ENCODE measurements at regions not wholly inside any gene's neighbourhood (a gene's known extent, or its start where the extent isn't known, plus 50 kb on each side); places are given as distances from the start of the nearest gene placed in this dataset.

DNA sequence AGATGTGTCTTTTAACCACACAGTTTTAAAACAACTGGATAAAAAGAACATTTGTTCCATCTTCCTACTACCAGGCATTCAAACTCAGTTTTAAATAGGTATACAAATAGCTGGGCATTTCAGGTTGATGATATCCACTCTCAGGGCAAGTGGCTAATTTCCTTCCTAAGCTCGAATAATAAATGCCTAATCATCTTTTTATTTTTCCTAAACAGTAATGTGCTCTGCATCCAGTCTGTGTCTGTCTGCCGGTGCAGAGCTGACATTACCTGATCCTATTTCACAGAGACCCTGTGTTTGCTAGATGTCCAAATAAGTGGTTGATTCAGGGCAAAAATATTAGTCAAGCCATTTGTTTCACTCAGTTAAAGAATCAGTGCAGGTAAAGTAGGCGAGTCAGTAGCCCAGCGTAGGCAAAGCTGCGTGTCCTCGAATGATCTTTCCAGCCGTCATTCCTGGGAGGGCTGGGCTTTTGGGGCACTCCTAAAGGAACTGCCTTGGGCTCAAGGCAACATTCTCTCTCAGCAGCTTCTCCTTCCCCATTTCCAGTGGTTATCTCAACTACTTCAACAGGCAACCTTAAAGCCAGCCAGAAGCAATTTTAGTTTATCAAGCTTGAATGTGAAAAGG is 74.2 kb upstream of the BMP2 start:
- DNase-seq (ENCODE audit: insufficient read length, low spot score) (no peak), FAIRE-seq (no peak)

DNA sequence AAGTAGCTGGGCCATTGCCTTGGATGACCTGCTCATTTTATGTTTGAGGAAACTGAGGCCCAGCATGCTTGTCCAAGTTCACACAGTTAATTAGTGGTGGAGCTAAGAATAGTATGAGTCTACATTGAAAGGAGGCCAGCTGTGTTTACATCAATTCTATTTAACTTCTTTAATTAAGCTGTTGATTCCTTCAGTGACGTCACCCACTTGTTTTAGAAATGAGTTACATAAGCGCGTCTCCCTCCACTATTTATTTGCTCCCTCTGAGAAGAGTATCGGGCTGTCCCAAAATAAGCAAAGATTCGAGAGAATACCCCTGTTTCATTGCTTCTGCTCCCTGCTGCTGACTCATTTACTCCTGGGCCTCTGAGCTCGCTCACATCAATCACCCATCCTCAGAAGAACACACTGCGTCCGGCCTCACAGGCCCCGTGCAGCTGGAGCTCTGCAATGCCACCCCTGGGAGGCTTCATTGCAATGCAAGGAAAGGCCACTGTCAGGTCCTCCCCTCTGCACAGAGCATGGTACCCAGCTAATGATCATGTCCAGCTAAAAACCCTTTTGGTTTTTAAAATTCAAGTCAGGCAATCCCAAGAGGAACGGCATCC is 74.8 kb upstream of the BMP2 start:
- DNase-seq (ENCODE audit: insufficient read length, low spot score) (no peak), FAIRE-seq (no peak)

GRCh38 chr20:6691516-6691915 is 76.0 kb upstream of the BMP2 start:
- FAIRE-seq = no peak
- no peak for DNase-seq (ENCODE audit: insufficient read length, low spot score)

DNA sequence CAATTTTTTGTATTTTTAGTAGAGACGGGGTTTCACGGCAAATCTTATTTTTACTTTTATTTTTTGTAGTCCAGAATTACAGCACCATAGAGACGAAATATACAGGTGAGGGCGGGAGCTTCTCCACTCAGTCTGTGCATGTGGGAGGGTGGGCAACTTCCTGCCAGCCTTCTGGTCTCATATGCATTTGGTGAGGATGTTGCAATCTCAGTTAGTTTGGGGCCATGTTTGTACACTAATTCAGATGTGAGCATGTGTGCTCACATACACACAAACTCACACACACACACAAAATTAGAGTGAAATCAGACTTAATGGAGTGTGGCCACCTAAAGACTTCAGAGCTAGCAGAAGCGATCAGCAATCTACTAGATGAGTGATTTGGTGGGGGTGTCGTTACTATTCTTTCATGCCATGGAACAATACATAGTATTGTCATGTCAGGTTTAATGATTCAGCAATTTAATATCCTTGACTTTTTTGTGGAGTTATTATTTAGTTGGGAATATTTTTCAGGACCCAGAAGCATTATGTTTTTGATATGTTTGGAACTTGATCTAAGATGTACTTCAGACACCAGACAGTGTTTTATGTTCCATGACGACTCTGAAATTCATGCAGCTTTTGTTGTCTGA is 78.0 kb upstream of the BMP2 start:
- DNase-seq (ENCODE audit: insufficient read length, low spot score) (no peak), FAIRE-seq (no peak)

- FAIRE-seq = no peak
- no peak for DNase-seq (ENCODE audit: insufficient read length, low spot score)
Measured at GRCh38 chr20:6686171-6686570, 81.3 kb upstream of the BMP2 start.

DNA sequence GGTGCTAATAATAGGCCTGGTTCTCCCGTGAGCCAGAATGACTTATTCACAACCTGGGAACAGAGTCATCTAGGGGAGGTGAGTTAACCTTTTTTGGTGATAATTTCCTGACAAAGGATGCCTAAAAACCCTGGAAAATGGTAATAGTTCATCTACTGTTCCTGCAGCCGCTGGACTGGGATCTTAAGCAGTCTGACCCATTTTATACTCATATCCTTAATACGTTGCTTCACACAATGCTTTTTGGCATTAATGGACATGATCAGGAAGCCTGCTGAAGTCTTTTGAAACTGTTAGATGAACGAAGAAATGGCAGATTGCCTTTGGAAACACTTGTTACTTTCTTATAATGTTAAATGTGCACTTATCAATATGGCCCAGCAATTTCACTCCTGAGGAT is 81.9 kb upstream of the BMP2 start:
- no peak for DNase-seq (ENCODE audit: insufficient read length, low spot score)
- no peak for FAIRE-seq

GRCh38 chr20:6685181-6685582 is 82.3 kb upstream of the BMP2 start:
- DNase-seq (ENCODE audit: insufficient read length, low spot score) (no peak), FAIRE-seq (no peak)

- DNase-seq (ENCODE audit: insufficient read length, low spot score) = no peak
- FAIRE-seq = no peak
Measured at GRCh38 chr20:6683021-6683977, 84.2 kb upstream of the BMP2 start.

GRCh38 chr20:6680854-6681253 is 86.6 kb upstream of the BMP2 start:
- FAIRE-seq = no peak
- DNase-seq (ENCODE audit: insufficient read length, low spot score) = no peak

- DNase-seq (ENCODE audit: insufficient read length, low spot score) (no peak), FAIRE-seq (no peak)
Measured at GRCh38 chr20:6680441-6680840, 87.0 kb upstream of the BMP2 start.

- FAIRE-seq (no peak), DNase-seq (ENCODE audit: insufficient read length, low spot score) (no peak)
Measured at GRCh38 chr20:6679086-6679485, 88.4 kb upstream of the BMP2 start.

DNA sequence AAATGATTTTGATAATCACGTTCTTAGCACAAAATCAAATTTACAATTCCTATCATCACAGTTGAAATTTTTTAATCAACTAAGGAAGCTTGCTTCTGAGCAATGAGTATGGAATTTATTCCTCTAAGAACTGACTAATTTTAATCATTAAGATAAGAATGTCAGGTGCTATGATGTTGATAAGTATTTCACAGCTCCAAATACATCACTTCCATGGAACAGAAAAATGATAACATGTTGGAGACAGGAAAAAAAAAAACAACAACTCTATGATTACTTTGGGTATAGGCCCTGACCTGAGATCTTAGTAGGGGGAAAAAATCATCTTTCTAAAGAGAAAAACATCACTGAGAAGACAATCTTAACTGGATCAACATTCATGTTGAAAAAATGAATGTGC is 89.4 kb upstream of the BMP2 start:
- FAIRE-seq = no peak

DNA sequence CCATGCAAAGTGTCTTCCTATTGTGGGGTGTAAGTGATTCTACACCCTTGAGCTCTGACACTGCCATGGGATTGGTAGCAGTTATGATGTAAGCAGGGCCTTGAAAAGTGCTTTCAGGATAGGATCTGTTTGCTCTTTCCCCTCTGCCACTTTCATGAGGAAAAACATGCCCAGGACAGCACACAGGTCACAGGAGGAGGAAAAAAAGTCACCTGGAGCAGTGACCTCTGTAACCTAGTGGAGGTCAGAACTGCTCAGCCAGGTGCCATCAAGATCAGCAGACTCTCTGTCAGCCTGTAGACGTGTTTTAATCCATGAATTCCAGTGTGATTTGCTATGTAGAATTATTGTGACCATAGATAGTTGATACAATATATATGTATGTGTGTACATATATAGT is 92.7 kb upstream of the BMP2 start:
- FAIRE-seq (no peak), DNase-seq (ENCODE audit: insufficient read length, low spot score) (no peak)

More for the DNA sequence above, 89.4 kb upstream of the BMP2 start:
- DNase-seq (ENCODE audit: insufficient read length, low spot score) = no peak

DNA sequence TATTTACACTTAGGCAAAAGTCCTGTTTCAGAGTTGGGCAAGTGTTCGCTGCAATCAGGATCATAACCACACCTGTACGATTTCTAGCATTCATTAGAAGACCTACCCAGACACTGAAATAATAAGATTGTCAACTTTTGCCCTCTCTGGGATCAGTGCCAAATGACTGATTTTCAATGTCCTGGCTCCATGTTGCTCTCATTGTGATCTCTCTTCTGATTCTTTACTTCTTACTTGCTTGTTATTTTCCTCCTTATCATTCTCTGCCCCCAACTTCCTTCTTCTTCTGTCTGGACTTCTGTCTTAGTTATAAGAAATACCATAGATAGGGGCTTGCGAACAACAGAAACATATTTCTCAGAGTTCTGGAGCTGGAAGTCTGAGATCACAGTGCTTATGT is 94.4 kb upstream of the BMP2 start:
- FAIRE-seq (no peak), DNase-seq (ENCODE audit: insufficient read length, low spot score) (no peak)

DNA sequence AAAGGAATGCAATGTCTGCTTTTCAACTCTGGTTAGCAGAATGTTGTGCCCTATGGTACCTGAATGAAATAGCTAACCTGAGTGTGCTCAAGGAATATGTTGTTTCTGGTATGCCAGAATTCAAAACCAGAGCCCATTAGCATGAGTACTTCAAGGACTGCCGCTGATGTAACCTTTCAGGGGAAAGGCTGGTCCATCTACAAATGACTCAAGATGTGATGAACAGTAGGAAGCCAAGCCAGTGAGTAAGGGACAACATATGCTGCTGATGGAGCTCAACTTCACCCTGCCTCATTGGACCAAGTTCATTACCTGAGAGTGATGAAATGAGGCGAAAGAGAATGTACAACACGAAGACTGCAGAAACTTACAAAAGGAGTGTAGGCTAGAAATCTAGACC is 95.7 kb upstream of the BMP2 start:
- FAIRE-seq (no peak), DNase-seq (ENCODE audit: insufficient read length, low spot score) (no peak)

- FAIRE-seq = no peak
- DNase-seq (ENCODE audit: insufficient read length, low spot score) = no peak
Measured at GRCh38 chr20:6668546-6668945, 98.9 kb upstream of the BMP2 start.

GRCh38 chr20:6665621-6666355 is 101.7 kb upstream of the BMP2 start:
- FAIRE-seq (no peak), DNase-seq (ENCODE audit: insufficient read length, low spot score) (no peak)

- no peak for FAIRE-seq
- DNase-seq (ENCODE audit: insufficient read length, low spot score) = no peak
Measured at GRCh38 chr20:6665161-6665560, 102.3 kb upstream of the BMP2 start.

- DNase-seq (ENCODE audit: insufficient read length, low spot score) = no peak
- no peak for FAIRE-seq
Measured at GRCh38 chr20:6664574-6664973, 102.9 kb upstream of the BMP2 start.

- FAIRE-seq (no peak), DNase-seq (ENCODE audit: insufficient read length, low spot score) (no peak)
Measured at GRCh38 chr20:6663751-6664388, 103.6 kb upstream of the BMP2 start.

All from HTR-8/SVneo (cell line).